GM23248 (cell line): ENCODE measurements at regions not wholly inside any gene's neighbourhood (a gene's known extent, or its start where the extent isn't known, plus 50 kb on each side); places are given as distances from the start of the nearest gene placed in this dataset.
A peak's percentile ranks its signal among the peaks of the same experiment; 100 is the strongest.

Source experiments
- DNase-seq: peaks from one replicate; pipeline ENCODE4 v3.0.0-alpha.2; 2015
- H2AFZ ChIP-seq: fragments of 200-600 bp; sonication (generic); 2 replicates; pipeline ENCODE4 v1.6.1; 2016; ENCODE audit warnings: antibody characterized with exemption
- H3F3A ChIP-seq: fragments of 200-600 bp; sonication (generic); 2 replicates; pipeline ENCODE4 v1.6.1; 2016; ENCODE audit warnings: mild to moderate bottlenecking, antibody characterized with exemption, mixed run types; ENCODE audit not compliant: insufficient read depth
- H3K27ac ChIP-seq: fragments of 200-600 bp; sonication (generic); 2 replicates; pipeline ENCODE4 v1.5.1; 2016; ENCODE audit warnings: mild to moderate bottlenecking
- H3K27me3 ChIP-seq: fragments of 200-600 bp; sonication (generic); replicated peaks from 2 replicates; pipeline ENCODE4 v1.6.1; 2016; ENCODE audit warnings: mild to moderate bottlenecking; ENCODE audit not compliant: insufficient read depth
- H3K36me3 ChIP-seq: fragments of 200-600 bp; sonication (generic); 2 replicates; pipeline ENCODE4 v1.6.1; 2016; ENCODE audit warnings: low read depth, mild to moderate bottlenecking
- H3K4me1 ChIP-seq: fragments of 200-600 bp; sonication (generic); 2 replicates; pipeline ENCODE4 v1.6.1; 2016; ENCODE audit warnings: mild to moderate bottlenecking; ENCODE audit not compliant: insufficient read depth
- H3K4me2 ChIP-seq: fragments of 200-600 bp; sonication (generic); one replicate; pipeline ENCODE4 v1.6.1; 2016; ENCODE audit warnings: mild to moderate bottlenecking; ENCODE audit not compliant: unreplicated experiment
- H3K4me3 ChIP-seq: fragments of 200-600 bp; sonication (generic); 2 replicates; pipeline ENCODE4 v1.5.1; 2016; ENCODE audit warnings: mild to moderate bottlenecking
- H3K79me2 ChIP-seq: fragments of 200-600 bp; sonication (generic); 2 replicates; pipeline ENCODE4 v1.6.1; 2016; ENCODE audit warnings: mild to moderate bottlenecking; ENCODE audit not compliant: insufficient read depth
- H3K9ac ChIP-seq: fragments of 200-600 bp; sonication (generic); 2 replicates; pipeline ENCODE4 v1.6.1; 2016; ENCODE audit warnings: mild to moderate bottlenecking
- H3K9me2 ChIP-seq: fragments of 200-600 bp; sonication (generic); 2 replicates; pipeline ENCODE4 v1.6.1; 2016; ENCODE audit warnings: mixed run types, mild to moderate bottlenecking, moderate library complexity; ENCODE audit not compliant: insufficient read depth
- H3K9me3 ChIP-seq: fragments of 200-600 bp; sonication (generic); one replicate; pipeline ENCODE4 v1.6.1; 2017; ENCODE audit warnings: low read depth
- H4K20me1 ChIP-seq: fragments of 200-600 bp; sonication (generic); 2 replicates; pipeline ENCODE4 v1.6.0; 2016; ENCODE audit not compliant: insufficient read depth
- EZH2 ChIP-seq: fragments of 200-600 bp; sonication (generic); IDR thresholded peaks from 2 replicates; pipeline ENCODE4 v1.6.1; 2018; ENCODE audit warnings: antibody characterized with exemption, mild to moderate bottlenecking; ENCODE audit not compliant: insufficient read depth, poor library complexity, severe bottlenecking
- EZH2phosphoT487 ChIP-seq: fragments of 200-600 bp; sonication (generic); IDR thresholded peaks from 2 replicates; pipeline ENCODE4 v1.6.1; 2018; ENCODE audit warnings: antibody characterized with exemption, moderate library complexity, mild to moderate bottlenecking, low read depth; ENCODE audit not compliant: insufficient read depth
- WGBS, 2 experiments: methylation state at CpG; one replicate each; pipeline ENCODE4 v1.1.6; 2015 to 2017; ENCODE audit warnings: low lambda C conversion rate in 2 of 2, low coverage in 1 of 2; ENCODE audit errors: missing lambda C conversion rate in 2 of 2; 5-methylcytosine and 5-hydroxymethylcytosine counted together
- in situ Hi-C: fragments of 300-500 bp; cut with MboI; formaldehyde crosslinking; loops from 2 replicates; pipeline ENCODE4 v1.15.0; 2020

GRCh38 chr13:107821492-107821891, 393.8 kb downstream of the LIG4 start:
- peaks cover 30% of the 10 kb centered on the region for H3K4me1 ChIP-seq
- peak; percentile 22 for DNase-seq
- 81 to 82% methylated on average over 2 of the region's 2 CpGs for WGBS, 2 experiments

GRCh38 chr13:107819071-107819470, 396.3 kb downstream of the LIG4 start:
- Histone ChIP-seq H3K36me3 (no peaks in the 10 kb centered on the region), H4K20me1 (no peaks in the 10 kb centered on the region), H2AFZ (no peak overlapping the region), H3K4me3 (peak overlapping the region; percentile 55), H3K9ac (peak overlapping the region; percentile 17), H3K9me3 (no peaks in the 10 kb centered on the region), H3K4me1 (peaks cover 30% of the 10 kb centered on the region), H3K4me2 (peak overlapping the region; percentile 93), H3K27ac (peak overlapping the region; percentile 54), H3F3A (peaks cover 20% of the 10 kb centered on the region), H3K9me2 (no peaks in the 10 kb centered on the region), H3K79me2 (peaks cover 79% of the 10 kb centered on the region), H3K27me3 (no peaks in the 10 kb centered on the region)
- TF ChIP-seq EZH2phosphoT487 (no peak), EZH2 (no peak)
- 53 to 54% methylated on average over 2 of the region's 2 CpGs for WGBS, 2 experiments
- peak; percentile 41 for DNase-seq
- in situ Hi-C loops, result no loop called here

More at GRCh38 chr13:107821492-107821891, 393.8 kb downstream of the LIG4 start:
- Histone ChIP-seq H3K27me3 (no peaks in the 10 kb centered on the region), H3K9ac (no peak overlapping the region), H4K20me1 (no peaks in the 10 kb centered on the region), H2AFZ (no peak overlapping the region), H3K9me2 (no peaks in the 10 kb centered on the region), H3K27ac (no peak overlapping the region), H3K4me2 (no peak overlapping the region), H3F3A (peaks cover 20% of the 10 kb centered on the region), H3K9me3 (no peaks in the 10 kb centered on the region), H3K4me3 (no peak overlapping the region), H3K79me2 (peaks cover 81% of the 10 kb centered on the region), H3K36me3 (no peaks in the 10 kb centered on the region)
- in situ Hi-C loops, result no loop called here
- TF ChIP-seq EZH2 (no peak), EZH2phosphoT487 (no peak)

- no peaks in the 10 kb centered on the region for H3K27me3 ChIP-seq
- H4K20me1 ChIP-seq, result no peaks in the 10 kb centered on the region
- H3K4me1 ChIP-seq, result peaks cover 30% of the 10 kb centered on the region
- no peak overlapping the region for H3K9ac ChIP-seq
- WGBS, 2 experiments, result 87 to 89% methylated on average over 6 of the region's 6 CpGs
- H3K27ac ChIP-seq, result no peak overlapping the region
- no peak overlapping the region for H2AFZ ChIP-seq
- no peaks in the 10 kb centered on the region for H3K36me3 ChIP-seq
- H3K9me2 ChIP-seq, result no peaks in the 10 kb centered on the region
- no peaks in the 10 kb centered on the region for H3K9me3 ChIP-seq
- no peak overlapping the region for H3K4me3 ChIP-seq
- H3F3A ChIP-seq, result peaks cover 20% of the 10 kb centered on the region
- no peak for DNase-seq
- peaks cover 79% of the 10 kb centered on the region for H3K79me2 ChIP-seq
- in situ Hi-C loops, result no loop called here
- H3K4me2 ChIP-seq, result no peak overlapping the region
- no peak for TF ChIP-seq EZH2
- no peak for TF ChIP-seq EZH2phosphoT487
Observed at GRCh38 chr13:107817647-107818287, 397.6 kb downstream of the LIG4 start.

GRCh38 chr13:107812014-107812412, 403.3 kb downstream of the LIG4 start:
- Histone ChIP-seq H2AFZ (no peak overlapping the region), H3F3A (peaks cover 15% of the 10 kb centered on the region), H4K20me1 (no peaks in the 10 kb centered on the region; the same call in 1 of the 2 replicates), H3K36me3 (no peaks in the 10 kb centered on the region), H3K27me3 (no peaks in the 10 kb centered on the region), H3K9ac (no peak overlapping the region), H3K27ac (no peak overlapping the region), H3K4me2 (no peak overlapping the region), H3K4me1 (peaks cover 15% of the 10 kb centered on the region), H3K4me3 (no peak overlapping the region), H3K9me3 (no peaks in the 10 kb centered on the region), H3K9me2 (no peaks in the 10 kb centered on the region; the same call in 1 of the 2 replicates), H3K79me2 (peaks cover 91% of the 10 kb centered on the region)
- DNase-seq, result no peak
- in situ Hi-C loops, result no loop called here
- TF ChIP-seq EZH2 (no peak), EZH2phosphoT487 (no peak)
